ENCODE measurements at regions not wholly inside any gene's neighbourhood (a gene's known extent, or its start where the extent isn't known, plus 50 kb on each side); places are given as distances from the start of the nearest gene placed in this dataset.

- no peaks in the 10 kb centered on the region for H3K27me3 ChIP-seq (ENCODE audit: control insufficient read depth, insufficient read depth, low read length)
- no peak overlapping the region for H3K4me3 ChIP-seq (ENCODE audit: low read length)
- H3K36me3 ChIP-seq (ENCODE audit: control insufficient read depth, insufficient read depth, low read length), result no peaks in the 10 kb centered on the region
- Mint-ChIP-seq H3K36me3 (no peaks in the 10 kb centered on the region), H3K4me1 (no peaks in the 10 kb centered on the region), H3K4me3 (no peak overlapping the region), H3K27ac (no peak overlapping the region), H3K27me3 (ENCODE audit: low read depth in 2 of 2) (peaks cover 3 to 7% of the 10 kb centered on the region in 2 donors), H3K9me3 (no peaks in the 10 kb centered on the region)
- ATAC-seq, result no peak
- DNase-seq, result no peak
- TF ChIP-seq, protein P1, sequence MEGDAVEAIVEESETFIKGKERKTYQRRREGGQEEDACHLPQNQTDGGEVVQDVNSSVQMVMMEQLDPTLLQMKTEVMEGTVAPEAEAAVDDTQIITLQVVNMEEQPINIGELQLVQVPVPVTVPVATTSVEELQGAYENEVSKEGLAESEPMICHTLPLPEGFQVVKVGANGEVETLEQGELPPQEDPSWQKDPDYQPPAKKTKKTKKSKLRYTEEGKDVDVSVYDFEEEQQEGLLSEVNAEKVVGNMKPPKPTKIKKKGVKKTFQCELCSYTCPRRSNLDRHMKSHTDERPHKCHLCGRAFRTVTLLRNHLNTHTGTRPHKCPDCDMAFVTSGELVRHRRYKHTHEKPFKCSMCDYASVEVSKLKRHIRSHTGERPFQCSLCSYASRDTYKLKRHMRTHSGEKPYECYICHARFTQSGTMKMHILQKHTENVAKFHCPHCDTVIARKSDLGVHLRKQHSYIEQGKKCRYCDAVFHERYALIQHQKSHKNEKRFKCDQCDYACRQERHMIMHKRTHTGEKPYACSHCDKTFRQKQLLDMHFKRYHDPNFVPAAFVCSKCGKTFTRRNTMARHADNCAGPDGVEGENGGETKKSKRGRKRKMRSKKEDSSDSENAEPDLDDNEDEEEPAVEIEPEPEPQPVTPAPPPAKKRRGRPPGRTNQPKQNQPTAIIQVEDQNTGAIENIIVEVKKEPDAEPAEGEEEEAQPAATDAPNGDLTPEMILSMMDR (IDR thresholded peaks at IDR 0.05), result no peak
- intact Hi-C loops (cut with micrococcal nuclease), result no loop called here
- H3K4me1 ChIP-seq (ENCODE audit: control insufficient read depth, insufficient read depth, low read length), result no peaks in the 10 kb centered on the region
- H3K27ac ChIP-seq (ENCODE audit: low read length), result no peak overlapping the region
- whole genome bisulfite sequencing (ENCODE audit: insufficient coverage), result 77% methylated on average over 1 of the region's 1 CpG
- H3K9me3 ChIP-seq (ENCODE audit: control insufficient read depth, insufficient read depth, low read length), result no peaks in the 10 kb centered on the region
Measured at GRCh38 chr5:163585206-163585605, 79.8 kb downstream of the MAT2B start.

- 70% methylated on average over 2 of the region's 2 CpGs for WGBS (ENCODE audit: insufficient coverage)
- H3K27ac ChIP-seq (ENCODE audit: low read length), result no peak overlapping the region
Measured at GRCh38 chr5:163586531-163586956, 81.1 kb downstream of the MAT2B start.

GRCh38 chr5:163594951-163595350, 89.5 kb downstream of the MAT2B start:
- Mint-ChIP-seq H3K27me3 (ENCODE audit: low read depth in 2 of 2) (peaks cover 0 to 5% of the 10 kb centered on the region in 2 donors), H3K9me3 (no peaks in the 10 kb centered on the region), H3K27ac (no peak overlapping the region), H3K4me1 (no peaks in the 10 kb centered on the region), H3K4me3 (no peak overlapping the region), H3K36me3 (no peaks in the 10 kb centered on the region)
- no peak overlapping the region for H3K4me3 ChIP-seq (ENCODE audit: low read length)
- intact Hi-C loops (cut with micrococcal nuclease), result no loop called here
- 85% methylated on average over 3 of the region's 3 CpGs for WGBS (ENCODE audit: insufficient coverage)
- TF ChIP-seq, protein P1 (IDR thresholded peaks at IDR 0.05), result no peak
- H3K4me1 ChIP-seq (ENCODE audit: control insufficient read depth, insufficient read depth, low read length), result no peaks in the 10 kb centered on the region
- H3K27me3 ChIP-seq (ENCODE audit: control insufficient read depth, insufficient read depth, low read length), result no peaks in the 10 kb centered on the region
- no peak overlapping the region for H3K27ac ChIP-seq (ENCODE audit: low read length)
- no peaks in the 10 kb centered on the region for H3K9me3 ChIP-seq (ENCODE audit: control insufficient read depth, insufficient read depth, low read length)
- DNase-seq, result no peak
- no peaks in the 10 kb centered on the region for H3K36me3 ChIP-seq (ENCODE audit: control insufficient read depth, insufficient read depth, low read length)
- ATAC-seq, result no peak

More at GRCh38 chr5:163586531-163586956, 81.1 kb downstream of the MAT2B start:
- Mint-ChIP-seq H3K27me3 (ENCODE audit: low read depth in 2 of 2) (no peaks in the 10 kb centered on the region), H3K9me3 (no peaks in the 10 kb centered on the region), H3K4me3 (no peak overlapping the region), H3K36me3 (no peaks in the 10 kb centered on the region), H3K4me1 (no peaks in the 10 kb centered on the region), H3K27ac (no peak overlapping the region)
- ATAC-seq (no peak), DNase-seq (no peak)
- H3K27me3 ChIP-seq (ENCODE audit: control insufficient read depth, insufficient read depth, low read length), result no peaks in the 10 kb centered on the region
- H3K4me3 ChIP-seq (ENCODE audit: low read length), result no peak overlapping the region
- no peaks in the 10 kb centered on the region for H3K9me3 ChIP-seq (ENCODE audit: control insufficient read depth, insufficient read depth, low read length)
- no peaks in the 10 kb centered on the region for H3K4me1 ChIP-seq (ENCODE audit: control insufficient read depth, insufficient read depth, low read length)
- H3K36me3 ChIP-seq (ENCODE audit: control insufficient read depth, insufficient read depth, low read length), result no peaks in the 10 kb centered on the region
- intact Hi-C loops (cut with micrococcal nuclease), result no loop called here
- TF ChIP-seq, protein P1 (IDR thresholded peaks at IDR 0.05), result no peak

- no peak overlapping the region for H3K4me3 Mint-ChIP-seq
- H3K36me3 Mint-ChIP-seq, result no peaks in the 10 kb centered on the region
- H3K27ac Mint-ChIP-seq, result no peak overlapping the region
Measured at GRCh38 chr5:163595932-163596607, 90.7 kb downstream of the MAT2B start.

More at GRCh38 chr5:163595932-163596607, 90.7 kb downstream of the MAT2B start:
- Mint-ChIP-seq H3K4me1 (no peaks in the 10 kb centered on the region), H3K27me3 (ENCODE audit: low read depth in 2 of 2) (peaks cover 0 to 5% of the 10 kb centered on the region in 2 donors), H3K9me3 (no peaks in the 10 kb centered on the region)
- DNase-seq (no peak), ATAC-seq (no peak)
- Histone ChIP-seq H3K36me3 (ENCODE audit: control insufficient read depth, insufficient read depth, low read length) (no peaks in the 10 kb centered on the region), H3K27me3 (ENCODE audit: control insufficient read depth, insufficient read depth, low read length) (no peaks in the 10 kb centered on the region), H3K4me3 (ENCODE audit: low read length) (no peak overlapping the region), H3K9me3 (ENCODE audit: control insufficient read depth, insufficient read depth, low read length) (no peaks in the 10 kb centered on the region), H3K4me1 (ENCODE audit: control insufficient read depth, insufficient read depth, low read length) (no peaks in the 10 kb centered on the region), H3K27ac (ENCODE audit: low read length) (no peak overlapping the region)
- intact Hi-C loops (cut with micrococcal nuclease), result no loop called here
- TF ChIP-seq, protein P1 (IDR thresholded peaks at IDR 0.05), result no peak
- WGBS (ENCODE audit: insufficient coverage), result 72% methylated on average over 6 of the region's 6 CpGs

Data from natural killer cell (primary cell).